Astrocyte (in vitro differentiated cells and primary cell): ENCODE measurements at regions not wholly inside any gene's neighbourhood (a gene's known extent, or its start where the extent isn't known, plus 50 kb on each side); places are given as distances from the start of the nearest gene placed in this dataset.

Experiments
- CTCF ChIP-seq: IDR thresholded peaks from 2 replicates; pipeline ENCODE4 v1.5.1; 2011; ENCODE audit warnings: low read depth, mild to moderate bottlenecking, inconsistent platforms, low read length, moderate library complexity; ENCODE audit not compliant: insufficient read depth
- EZH2 ChIP-seq: IDR thresholded peaks from 2 replicates; pipeline ENCODE4 v1.6.1; 2012; ENCODE audit warnings: mild to moderate bottlenecking, low read length, inconsistent platforms; ENCODE audit not compliant: insufficient read depth

GRCh38 chr17:71164561-71164960 is 956.3 kb upstream of the SOX9 start:
- TF ChIP-seq CTCF (no peak), EZH2 (no peak)
